ENCODE measurements at regions not wholly inside any gene's neighbourhood (a gene's known extent, or its start where the extent isn't known, plus 50 kb on each side); places are given as distances from the start of the nearest gene placed in this dataset.

GRCh38 chr4:81754169-81754568 is 282.5 kb upstream of the RASGEF1B start:
- no peak for DNase-seq

DNA sequence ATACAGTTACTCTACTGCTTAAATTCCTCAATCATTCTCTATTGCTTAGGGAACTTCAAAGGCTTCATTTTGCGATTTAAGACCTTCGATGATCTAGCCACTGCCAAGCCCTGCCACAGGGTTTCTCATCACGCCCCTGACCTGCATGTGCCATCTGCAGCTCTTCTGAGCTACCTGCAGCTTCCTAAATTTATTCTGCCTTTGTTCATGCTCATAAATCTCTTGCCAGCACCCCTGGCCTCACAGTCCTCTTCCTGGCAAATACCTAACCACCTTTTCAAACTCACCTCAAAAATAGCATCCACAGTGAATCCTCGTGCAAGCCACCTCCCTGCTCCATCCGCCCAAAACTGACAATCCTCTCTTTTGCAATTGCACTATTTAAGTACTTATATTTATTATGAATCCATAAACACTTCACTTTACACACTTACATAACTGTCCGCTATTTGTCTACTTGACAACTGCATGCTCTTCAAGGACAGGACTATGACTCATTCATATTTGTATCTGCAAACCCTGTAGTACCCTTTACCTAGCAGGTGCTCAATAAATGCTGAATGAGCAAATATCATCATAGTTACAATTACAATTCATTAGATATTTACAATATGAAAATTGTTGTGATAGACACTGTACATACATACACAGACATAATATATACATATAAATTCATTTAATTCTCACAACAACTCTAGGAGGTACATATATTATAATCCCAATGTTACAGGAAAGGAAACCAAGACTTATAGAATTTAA is 280.0 kb upstream of the RASGEF1B start:
- DNase-seq, result no peak

- DNase-seq, result peak; percentile 34
Measured at GRCh38 chr4:81747242-81747930, 275.7 kb upstream of the RASGEF1B start.

- no peak for DNase-seq
Measured at GRCh38 chr4:81746773-81747172, 275.1 kb upstream of the RASGEF1B start.

DNA sequence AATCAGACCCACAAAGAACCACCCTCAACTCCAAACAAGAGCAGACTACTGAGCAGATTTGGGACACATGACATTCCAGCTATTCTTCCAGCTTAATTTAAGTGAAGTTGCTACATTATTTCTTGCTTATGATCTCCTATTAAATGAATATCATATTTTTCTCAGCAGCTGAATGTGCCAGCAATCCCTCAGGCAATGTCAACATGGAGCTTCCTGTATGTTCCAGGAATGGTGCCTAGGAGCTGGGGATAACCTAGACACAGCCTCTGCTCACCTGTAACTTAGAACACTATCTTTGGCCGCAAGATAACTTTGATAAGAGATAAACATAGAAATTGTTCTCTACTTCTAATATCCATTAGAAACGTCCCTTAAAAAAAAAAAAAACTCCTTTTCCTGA is 274.4 kb upstream of the RASGEF1B start:
- DNase-seq, result no peak

GRCh38 chr4:81745050-81745449 is 273.3 kb upstream of the RASGEF1B start:
- no peak for DNase-seq

DNA sequence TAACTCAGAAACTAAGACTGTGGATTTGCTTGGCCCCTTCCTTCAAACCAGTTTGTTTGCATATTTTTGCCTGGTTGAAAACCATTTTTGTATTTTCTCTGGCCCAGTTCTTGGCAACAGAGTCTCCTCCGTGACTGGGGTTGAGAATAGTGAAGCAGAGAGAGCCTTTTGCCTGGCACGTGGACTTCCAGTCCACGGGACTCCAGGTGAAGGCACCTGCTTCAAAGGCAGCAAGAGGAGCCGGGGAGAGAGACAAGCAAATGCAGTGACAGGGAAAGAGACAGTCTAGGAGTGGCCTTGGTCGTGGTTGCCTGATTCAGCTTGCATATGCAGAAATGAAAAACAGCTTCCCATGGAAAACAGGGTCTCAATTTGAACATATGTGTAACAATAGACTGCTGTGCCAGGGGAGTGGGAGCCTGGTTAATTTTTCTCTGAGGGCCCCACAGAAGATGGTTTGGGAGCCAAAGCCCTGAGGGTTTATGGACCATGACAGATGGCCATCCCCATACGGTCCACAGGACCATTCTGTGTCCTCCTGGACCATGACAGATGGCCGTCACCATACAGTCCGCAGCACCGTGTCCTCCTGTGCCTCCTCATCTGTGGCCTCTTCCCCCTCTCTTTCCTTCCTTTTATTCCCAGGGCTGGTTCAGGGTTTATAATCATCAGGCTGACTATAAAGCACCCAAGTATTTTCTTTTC is 272.2 kb upstream of the RASGEF1B start:
- DNase-seq, result no peak

DNA sequence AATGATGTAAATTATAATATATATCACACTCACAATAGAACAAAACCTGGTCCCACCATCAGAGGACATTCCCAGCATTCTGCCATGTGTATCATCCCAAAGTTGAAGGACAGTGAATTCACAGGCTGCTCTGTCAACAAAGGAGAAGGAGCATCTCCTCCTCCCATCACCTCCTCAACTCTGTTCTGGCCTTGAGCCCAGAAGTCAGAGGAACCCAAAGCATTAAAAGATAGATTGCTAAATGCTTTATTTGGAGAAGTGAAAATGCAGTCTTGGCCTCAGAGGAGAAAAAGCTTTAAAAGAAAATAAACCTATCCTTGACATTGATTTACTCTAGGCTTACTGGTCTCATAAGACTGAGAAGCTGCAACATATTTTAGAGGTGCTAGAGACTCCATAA is 268.8 kb upstream of the RASGEF1B start:
- DNase-seq, result no peak

DNA sequence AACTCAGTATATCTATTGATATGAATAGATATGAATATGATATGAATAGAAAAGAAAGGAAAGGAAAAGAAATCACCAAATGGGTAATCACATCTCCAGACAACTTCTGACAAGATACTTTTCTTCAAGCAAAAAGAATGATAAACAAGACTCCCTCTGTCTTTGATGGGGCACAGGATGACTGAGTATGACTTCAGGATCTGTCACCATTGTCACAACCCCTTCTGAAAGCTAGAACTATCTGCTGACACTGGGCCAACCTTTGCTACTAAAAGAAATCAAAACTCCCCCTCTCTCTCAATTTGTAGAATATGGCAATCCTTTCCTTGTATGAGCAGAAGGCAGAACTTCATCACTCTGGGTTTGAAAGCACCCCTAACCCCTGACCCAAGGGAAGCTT is 267.2 kb upstream of the RASGEF1B start:
- no peak for DNase-seq

DNA sequence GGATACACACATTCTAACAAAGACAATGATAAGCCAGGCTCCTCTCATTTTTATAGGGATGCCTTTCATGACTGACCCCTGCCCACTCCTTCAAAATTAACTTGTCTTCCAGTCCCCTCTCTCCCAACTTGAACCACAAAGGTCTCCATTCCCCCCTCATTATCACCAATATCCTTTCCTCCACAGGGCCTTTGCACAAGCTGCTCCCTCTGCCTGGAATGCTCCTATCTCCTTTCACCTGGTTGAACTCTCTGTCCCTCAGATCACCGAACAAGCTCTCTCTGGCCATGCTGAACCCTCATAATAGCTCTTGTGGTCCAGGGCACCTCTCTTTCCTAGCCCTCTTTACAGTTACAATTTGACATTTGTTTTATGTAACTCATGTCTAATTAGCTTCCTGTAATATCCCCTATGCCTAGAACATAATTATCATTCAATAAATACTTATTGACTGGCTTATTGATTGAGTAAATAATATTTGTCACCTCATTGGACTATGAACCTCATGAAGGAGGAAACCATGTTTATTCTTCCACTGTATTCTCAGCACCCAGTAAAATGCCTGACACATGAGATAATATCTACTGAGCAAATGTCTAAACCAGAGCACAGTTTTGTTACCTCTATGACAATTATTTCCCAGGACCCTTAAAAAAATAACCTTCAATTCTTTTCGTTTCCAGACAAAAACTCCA is 266.3 kb upstream of the RASGEF1B start:
- no peak for DNase-seq

- no peak for DNase-seq
Measured at GRCh38 chr4:81736324-81736723, 264.6 kb upstream of the RASGEF1B start.

DNA sequence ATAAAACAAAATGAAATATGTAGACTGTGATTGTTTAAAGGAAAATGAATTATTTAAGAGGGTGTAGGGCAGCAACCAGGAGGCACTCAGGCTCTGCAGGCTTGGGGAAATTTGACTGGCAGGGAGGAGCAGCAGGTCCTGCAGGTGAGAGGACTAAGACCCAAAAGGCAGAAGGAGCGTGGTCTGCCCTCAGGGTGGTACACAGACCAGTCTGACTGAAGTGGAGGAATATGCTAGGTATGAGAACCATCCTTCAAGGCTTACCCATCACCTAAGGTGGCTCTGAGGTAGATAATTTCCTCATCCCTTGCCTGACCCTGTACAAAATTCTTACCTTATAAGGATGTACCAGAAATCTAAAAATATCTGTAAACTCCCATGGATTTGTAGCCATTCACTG is 261.3 kb upstream of the RASGEF1B start:
- no peak for DNase-seq

DNA sequence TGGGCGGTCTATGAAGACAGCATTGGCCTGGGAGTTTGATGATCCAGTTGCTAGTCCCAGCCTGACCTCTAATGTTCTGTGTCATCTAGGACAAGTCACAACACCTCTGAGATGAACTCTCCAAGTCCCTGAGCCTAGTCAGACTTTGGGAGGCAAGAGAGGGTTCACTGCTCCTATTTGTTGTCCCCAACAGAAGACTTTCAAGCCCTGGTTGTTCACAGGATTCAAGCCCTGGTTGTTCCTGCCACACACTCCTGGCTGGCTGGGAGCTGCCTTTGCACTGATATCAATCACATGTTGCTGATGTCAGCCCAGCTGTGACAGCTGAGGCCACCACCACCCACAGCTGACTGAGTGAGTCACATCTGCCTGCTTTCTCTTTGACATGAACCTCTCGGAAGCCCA is 253.2 kb upstream of the RASGEF1B start:
- no peak for DNase-seq

- DNase-seq, result no peak
Measured at GRCh38 chr4:81723927-81724587, 252.3 kb upstream of the RASGEF1B start.

- DNase-seq, result no peak
Measured at GRCh38 chr4:81723019-81723884, 251.5 kb upstream of the RASGEF1B start.

DNA sequence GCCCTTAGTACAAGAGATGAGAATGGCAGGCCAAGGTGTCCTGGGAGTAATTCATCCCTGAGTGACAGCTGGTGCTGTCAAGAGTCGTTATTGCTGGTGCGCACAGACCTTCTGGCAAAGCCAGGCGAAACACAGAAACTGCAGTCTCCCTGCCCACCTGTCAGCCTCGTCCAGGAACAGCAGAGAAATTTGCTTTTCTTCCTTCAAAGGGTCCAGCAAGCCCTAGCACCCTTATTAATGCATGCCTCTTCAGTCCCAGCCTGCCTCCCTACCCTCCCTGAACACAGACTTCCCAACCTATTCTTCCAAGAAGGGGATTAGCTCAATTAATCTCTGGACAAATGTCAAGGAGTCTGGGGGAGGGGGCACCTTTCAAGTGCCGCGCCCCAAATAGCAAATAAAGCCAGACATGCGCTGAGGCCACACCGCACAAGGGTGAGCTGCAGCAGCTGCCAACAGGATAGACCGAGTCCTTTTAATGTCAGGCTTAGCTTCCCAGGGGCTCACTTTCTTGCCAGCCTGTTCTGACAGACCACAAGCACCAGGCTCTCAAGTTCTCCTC is 250.7 kb upstream of the RASGEF1B start:
- DNase-seq, result peak; percentile 31

GRCh38 chr4:81715757-81716156 is 244.1 kb upstream of the RASGEF1B start:
- DNase-seq, result no peak

GRCh38 chr4:81715357-81715756 is 243.7 kb upstream of the RASGEF1B start:
- peak; percentile 16 for DNase-seq

DNA sequence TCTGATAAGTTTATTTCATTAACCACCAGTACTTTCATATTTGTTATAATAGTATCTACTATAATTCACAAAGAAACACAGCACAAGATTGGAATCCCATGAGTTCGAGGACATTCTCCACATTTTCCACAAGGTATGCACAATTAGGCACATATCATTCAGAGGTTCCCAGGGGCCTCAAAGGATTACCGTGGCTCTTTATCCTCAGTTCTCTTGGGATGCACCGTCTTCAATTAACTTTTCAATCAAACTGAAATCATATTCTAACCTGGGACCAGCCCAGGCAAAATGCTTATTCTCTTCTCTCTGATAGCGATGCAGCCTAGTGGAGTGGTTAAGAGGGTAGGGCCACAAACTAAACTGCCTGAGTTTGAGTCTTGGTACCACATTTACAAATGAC is 242.6 kb upstream of the RASGEF1B start:
- DNase-seq, result no peak

- no peak for DNase-seq
Measured at GRCh38 chr4:81712714-81713113, 241.0 kb upstream of the RASGEF1B start.

DNA sequence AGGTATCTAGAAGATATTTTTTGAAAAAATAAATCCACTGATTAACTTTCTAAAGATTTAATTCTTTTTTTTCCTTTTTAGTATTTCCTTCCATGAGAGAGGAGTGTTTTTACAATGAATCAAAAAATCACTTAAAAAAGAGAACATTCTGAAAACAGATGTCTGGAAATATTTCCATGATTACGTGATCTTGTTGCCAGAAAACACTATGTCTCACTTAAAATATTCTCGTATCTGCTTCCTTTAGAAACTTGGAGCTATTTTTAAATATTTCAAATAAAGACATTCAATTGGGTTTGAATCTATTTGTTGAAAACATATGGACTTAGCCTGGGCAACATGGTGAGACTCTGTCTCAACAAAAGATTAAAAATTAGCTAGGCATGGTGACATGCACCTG is 232.8 kb upstream of the RASGEF1B start:
- no peak for DNase-seq

Measured in DMS153 (cell line).